HG03175 (cell line): ENCODE measurements at regions not wholly inside any gene's neighbourhood (a gene's known extent, or its start where the extent isn't known, plus 50 kb on each side); places are given as distances from the start of the nearest gene placed in this dataset.

Source experiments
- ATAC-seq: cut with Tn5 transposase; IDR thresholded peaks from one replicate; pipeline ENCODE4 v1.9.1; 2021; ENCODE audit warnings: mild to moderate bottlenecking, moderate library complexity; ENCODE audit not compliant: unreplicated experiment

DNA sequence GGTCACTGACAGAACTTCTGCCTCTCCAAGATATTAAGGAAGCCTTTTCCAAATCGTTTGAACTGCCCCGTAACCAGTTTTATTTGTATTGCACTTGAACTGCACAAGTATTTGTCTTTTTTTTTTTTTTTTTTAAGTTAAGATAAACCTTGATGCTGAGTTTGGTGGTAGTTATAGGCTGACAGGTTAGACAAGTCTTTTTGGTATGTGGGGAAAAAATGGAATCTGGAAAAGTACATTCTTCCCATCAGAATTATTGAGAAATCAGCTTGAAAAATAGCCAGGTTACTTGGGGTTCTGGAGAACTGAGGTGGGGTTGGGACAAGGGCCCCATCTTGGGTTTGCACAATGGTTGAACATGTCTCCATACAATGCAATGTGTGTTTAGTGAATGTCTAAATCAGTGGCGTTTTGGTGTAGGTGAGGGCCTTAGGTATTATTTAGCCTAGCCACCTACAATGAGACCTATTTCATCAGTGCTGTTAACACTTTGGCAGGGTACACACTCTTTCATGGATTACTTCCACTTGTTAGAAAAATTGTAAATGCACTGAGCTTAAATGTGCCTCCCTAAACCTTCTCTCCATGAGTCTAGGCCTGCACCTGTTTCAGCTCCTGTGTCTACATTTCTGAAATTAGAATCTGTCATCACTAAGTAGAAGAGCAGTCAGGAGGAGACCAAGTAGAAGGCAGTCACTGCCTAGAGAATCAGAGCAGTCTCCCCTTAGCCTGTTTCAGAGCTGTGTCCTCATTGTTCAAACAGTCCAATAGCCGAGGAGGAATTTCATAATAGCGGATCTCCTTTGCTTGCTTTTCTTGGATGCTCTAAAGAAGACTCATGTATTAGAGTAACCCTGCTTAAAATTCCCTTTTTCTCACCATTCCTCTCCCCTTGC, 140.0 kb upstream of the HMHB1 start:
- no peak for ATAC-seq

DNA sequence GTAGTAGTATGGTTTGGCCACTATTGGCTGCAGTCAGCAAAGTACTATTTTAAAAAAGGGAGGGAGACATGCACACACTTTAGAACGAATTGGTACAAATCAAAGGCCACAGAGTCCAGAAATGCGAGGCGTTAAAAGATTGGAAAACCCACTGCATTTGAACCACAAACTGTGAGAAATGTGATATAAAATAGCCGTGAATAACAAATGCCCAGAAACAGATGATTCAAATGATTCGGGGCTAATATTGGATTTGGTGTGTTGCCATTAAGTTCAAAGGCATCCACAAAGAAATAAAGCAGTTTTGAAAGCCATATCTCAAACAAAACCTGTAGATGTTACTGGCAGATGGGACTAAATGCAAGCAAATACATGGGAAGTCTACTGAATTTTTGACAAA, 140.9 kb upstream of the HMHB1 start:
- ATAC-seq, result no peak

DNA sequence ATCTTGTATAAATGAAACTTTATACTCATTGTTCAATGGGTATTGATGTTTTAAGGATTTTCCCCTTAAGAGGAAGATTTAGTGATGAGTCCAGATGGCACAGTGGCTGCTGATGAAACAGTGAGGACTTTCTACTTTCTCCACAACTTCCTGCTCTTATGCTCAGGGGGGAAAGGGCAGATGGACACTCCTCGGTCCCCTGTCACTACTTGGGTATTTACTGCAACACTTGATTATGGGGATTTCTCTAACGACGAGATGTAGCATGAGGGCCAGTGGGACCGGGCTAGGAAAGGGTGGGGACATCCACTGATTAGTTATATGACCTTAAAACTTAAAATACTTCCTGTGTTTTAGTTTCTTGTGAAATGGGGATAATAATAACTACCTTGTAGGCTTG, 146.1 kb upstream of the HMHB1 start:
- no peak for ATAC-seq

DNA sequence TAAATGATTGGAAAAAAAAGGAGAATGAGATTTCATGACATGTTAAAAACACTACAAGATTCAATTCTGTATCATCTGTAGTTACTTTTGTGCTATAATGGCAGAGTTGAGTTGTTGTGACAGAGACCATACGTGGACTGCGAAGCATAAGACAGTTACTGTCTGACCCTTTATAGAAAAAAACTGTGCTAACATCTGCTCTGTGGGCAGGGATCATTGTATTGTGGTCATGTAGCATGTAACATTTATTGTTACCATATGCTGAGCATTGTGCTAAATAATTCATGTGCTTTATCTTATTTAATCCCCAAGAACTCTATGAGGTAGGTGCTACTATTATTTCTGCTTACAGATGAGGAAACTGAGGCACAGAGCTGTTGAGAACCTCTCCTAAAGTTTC, 147.3 kb upstream of the HMHB1 start:
- ATAC-seq, result no peak

DNA sequence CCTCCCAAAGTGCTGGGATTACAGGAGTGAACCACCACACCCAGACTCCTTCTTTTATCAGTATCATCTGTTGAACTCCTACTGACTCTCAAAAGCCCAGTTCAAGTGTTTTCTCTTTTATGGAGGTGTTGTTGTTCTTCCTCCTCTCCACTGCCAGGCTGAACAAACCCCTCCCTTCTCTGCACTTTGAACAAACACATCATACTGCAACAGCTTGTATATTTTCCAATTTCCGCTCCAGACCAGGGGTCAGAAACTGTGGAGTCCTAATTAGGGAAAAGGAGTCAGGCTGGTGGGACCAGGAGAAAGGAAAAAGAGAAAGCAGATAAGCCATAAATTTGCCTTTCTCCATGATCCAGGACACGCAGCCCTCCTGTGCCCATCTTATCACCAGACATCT, 148.1 kb upstream of the HMHB1 start:
- no peak for ATAC-seq

DNA sequence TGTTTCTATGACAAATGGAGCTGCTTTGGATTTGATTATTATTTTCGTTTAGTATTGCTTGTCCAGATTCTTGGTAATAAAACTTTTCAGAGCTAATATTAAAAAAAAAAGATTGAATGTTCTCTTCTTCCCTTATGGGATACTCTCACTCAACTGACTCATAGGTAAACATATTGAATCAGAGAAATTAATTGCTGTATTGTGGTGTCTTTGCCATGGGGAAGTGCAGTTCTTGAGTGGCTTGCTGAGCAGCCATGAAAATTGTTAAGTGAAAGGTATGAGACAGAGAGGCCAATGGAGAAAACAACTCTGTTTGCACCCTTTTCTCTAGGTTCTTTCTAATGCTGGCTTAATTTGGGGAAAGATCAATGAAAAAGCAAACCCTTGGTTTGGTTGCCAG, 149.9 kb upstream of the HMHB1 start:
- ATAC-seq, result no peak

DNA sequence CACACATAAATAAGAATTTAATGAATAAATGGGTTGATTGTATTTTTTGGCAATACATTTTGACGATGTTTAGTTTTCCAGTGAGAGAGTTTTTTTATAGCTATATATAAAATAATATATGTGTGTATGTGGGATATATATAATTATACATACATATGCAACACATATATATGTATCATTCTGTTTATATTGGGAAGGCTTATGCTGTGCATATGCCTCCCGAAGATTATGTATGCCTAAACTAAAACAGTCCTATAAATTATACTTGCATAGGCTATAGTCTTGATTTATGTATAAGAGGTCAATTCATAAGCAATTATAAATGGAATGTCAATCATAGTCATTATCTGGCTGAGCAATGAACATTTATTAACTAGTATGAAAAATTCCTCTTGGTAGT, 151.3 kb upstream of the HMHB1 start:
- ATAC-seq, result no peak

DNA sequence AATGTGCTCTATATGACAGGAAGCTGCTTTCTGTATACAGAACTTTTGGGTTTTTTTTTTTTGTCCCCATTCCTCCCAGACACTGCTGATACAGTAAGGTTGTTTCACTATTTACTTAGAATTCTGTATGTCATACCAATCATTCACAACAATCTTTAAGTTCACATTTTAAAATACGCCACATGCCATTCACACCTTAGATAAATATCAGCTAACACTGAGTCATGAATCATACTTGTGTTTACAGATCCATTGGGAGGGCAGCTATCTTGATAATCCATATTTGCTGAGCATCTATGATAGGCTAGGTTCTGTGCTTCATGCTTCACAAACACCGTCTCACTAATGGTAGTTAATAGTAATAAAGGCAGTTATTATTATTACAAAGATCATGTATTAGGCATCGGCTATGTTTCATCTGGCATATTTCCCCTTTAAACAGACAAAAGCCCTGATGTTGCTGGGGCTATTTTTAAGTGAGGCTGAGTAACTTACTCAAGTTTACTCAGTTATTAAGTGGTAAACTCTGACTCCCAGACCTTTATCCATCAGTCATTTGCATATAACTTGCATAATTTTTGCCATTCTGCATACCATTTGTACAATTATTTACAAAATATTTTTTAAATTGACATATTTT, 152.2 kb upstream of the HMHB1 start:
- ATAC-seq, result no peak

DNA sequence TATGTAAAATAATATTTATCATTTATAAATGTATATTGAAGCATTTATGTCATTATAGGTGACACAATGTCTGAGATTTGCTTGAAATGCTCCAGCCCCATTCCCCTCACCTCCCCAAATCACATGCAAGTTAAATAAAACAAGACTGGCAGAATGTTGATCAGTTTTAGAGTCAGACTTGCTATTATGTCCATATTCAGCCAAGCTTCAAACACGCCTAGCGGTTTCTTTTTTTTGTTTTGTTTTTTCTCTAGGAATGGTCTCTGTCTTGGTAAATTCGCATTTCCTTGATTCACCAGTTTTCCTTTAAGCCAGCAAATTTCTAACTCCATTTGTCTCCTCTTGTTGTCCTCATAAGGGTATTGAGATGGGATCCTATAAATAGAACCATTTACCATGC, 153.0 kb upstream of the HMHB1 start:
- ATAC-seq, result no peak

DNA sequence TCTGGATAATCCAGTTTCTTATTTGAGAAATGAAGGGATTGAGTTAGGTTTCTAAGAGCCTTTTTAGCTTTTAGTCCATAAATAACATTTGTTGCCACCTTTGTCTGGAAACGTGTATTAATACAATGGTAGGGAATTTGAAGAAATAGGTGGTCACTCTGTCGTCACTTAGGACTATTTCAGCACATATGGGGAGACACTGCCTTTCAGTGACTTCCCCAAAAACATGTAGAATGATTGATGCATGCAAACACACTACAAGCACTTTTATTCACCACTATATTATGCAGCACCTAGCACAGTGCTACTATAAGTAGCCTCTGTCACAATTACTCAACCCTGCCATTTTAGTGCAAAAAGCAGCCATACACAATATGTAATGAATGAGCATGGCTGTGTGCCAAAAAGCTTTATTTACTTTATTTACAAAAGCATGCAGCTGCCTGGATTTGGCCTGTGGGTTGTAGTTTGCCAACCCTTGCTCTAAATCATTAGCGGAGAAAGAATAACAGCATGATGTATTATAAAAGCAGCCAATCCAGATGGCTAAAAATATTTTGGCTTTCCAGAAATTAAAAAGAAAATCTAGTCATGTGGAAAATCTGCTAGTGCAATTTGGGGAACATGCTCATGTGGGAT, 154.2 kb upstream of the HMHB1 start:
- no peak for ATAC-seq

DNA sequence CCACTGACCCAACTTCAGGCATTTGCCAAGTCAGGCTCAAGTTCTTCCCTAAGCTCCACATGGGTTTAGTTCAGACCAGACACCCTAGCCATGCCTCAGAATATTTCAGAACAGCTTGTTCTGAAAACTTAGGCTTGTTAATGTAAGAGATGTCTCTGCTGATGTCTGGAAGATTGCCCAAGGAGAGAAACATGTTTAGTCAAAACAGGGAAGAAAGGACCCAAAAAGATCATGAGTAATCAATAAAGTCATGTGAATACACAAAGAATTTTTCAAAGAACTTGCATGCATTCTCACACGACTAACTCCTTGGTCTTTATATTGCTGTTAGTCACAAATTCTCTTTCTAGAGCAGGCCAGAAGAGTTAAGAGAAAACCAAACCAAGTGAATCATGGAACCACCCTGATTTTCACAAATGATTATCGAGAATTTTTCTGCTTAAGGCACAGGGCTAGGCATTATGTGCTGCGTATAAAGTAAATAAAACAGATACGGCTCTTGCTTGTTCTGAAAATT, 158.1 kb upstream of the HMHB1 start:
- ATAC-seq, result no peak

DNA sequence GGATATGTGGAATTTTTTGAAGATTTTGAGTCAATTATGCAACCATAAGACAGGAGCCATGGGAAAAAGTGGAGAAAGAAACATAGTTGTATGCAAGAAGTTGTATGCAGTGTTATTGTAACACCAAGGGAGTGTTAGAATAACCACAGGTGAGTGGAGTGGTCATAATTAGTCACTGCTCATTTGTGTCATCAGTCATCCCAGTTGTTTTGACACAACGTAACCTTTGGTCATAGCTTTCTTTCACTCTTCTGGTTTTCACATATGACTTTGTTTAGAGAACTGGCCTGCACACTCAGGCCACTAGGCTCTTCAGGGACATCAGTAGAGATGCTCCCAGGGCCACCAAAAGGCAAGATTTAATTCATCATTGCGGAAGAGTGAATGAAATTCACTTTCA, 158.7 kb upstream of the HMHB1 start:
- ATAC-seq, result peak; percentile 61

DNA sequence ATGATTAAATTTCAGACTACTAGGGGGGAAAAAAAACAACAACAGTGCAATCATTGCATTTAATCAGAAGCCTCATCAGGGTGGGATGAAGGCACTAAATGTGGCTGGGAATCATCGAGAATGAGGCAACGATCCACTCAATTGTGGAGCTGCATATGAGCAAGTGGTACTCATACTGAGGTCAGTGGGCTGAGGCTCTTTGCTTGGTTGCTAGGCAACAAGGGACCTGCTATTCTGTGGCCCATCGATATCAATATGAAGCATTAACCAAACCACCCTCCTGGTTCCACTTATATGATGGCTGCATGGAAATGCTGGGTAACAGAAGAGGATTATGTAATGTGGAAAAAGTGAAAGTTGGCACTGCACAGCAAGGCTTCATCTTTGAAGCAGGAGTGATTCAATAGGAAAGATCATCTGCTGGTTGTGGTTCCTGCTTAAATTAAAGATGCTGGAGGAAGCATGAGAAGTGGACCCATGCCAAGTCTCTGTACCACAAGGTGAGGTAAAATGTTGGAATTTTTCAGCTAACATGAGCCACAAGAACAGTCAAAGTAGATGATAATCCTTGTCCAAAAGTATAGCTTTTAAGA, 159.8 kb upstream of the HMHB1 start:
- no peak for ATAC-seq

DNA sequence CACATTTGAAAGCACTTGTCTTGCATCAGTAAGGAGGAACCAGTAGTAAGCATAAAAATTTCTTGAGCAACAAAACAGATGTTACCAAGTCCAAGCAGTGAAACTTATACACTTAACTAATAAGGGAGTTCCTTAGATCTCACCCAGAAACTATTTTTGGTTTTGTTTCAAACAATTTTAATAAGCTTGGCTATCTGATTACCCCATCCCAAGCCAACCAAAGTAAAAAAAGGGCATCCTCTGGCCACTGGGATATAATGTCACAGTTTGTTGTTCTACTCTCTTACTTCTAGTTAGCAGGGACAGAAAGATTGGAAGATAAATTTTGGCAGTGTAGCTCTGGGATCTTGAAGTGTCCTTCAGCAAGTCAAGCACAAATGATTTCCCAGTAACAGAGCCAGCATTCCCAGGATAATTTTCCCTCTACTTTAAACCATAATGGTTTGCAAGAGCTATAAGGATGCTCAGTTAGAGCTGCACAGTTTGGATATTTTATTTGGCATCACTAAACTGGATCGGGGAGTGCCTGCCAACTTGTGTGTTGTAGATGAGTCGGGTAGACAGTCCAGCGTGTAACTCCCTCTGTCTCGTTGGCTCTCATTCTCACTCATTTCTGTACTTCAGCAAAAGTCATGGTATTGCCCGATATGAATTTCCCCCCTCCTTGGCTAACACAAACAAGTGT, 161.9 kb upstream of the HMHB1 start:
- no peak for ATAC-seq

DNA sequence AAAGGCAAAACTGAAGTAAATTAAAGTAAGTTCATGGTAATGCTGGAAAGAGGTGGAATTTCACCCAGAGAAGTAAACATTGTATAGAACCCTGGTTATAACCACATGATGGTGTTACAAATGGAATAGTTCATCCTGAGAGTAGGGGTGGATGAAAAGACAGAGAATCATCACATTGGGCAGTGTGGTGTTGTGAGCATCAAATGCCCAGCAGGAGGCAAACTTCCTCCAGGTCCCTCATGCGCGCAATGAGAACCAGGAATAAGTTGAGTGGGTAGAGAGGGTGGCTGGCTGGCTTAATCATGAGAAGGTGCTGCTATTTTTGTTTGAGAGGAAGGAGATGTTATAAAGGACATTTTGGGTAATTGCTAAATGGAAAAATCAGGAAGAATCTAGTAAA, 163.3 kb upstream of the HMHB1 start:
- ATAC-seq, result no peak

DNA sequence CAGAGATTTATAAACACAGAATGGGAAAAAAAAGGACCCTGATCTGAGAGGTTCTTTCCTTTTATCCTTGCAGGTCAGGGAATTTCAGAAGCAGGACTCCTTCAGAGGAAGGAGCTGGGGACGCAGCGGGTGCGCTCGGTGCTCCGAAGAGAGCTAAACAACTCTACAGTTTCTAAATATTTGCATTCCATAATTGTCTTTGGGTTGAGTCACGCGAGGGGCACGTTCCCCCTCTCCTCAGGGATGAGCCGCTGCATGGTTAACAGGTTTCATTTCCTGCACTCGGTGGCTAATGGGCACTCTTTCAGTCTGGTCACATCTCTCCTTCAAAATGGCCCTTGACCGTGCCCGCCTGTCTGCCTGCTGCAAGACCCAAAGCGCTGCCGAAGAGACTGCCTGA, 165.0 kb upstream of the HMHB1 start:
- no peak for ATAC-seq

DNA sequence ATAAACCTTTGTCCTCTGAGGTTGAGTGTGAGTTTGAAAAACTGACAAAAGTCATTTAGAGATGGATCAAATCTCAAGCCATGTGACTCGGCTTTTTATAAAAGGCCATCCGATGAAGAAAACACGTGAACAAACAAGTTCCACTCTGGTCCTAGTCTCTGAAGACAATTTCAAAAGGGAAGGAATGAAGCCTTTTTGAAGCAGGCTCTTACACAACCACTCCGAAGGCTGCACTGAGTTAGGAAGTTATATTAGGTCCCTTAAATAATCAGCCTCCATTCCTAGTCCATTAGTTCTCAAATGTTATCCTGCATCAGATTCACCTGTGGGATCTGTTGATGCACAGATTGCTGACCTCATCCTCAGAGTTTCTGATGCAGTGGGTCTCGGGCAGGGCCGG, 166.6 kb upstream of the HMHB1 start:
- ATAC-seq, result no peak

DNA sequence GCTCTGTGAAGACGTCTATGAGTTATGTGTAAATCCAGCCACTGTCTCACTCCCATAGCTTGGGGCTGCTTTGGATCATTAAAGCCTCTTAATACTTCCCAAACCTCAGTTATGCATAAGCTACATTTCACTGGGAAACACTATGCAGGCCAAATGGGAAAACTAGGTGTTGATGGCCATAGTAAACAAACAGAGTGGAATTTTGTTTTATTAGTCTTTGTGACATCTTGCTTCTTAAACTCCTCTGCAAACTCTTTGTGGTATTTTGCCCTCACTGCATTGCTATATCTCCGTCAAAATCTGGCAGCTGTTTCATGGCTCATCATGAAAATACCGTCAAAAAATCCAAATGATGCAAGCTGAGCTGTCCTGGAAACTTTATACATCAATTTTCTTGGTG, 167.2 kb upstream of the HMHB1 start:
- no peak for ATAC-seq

DNA sequence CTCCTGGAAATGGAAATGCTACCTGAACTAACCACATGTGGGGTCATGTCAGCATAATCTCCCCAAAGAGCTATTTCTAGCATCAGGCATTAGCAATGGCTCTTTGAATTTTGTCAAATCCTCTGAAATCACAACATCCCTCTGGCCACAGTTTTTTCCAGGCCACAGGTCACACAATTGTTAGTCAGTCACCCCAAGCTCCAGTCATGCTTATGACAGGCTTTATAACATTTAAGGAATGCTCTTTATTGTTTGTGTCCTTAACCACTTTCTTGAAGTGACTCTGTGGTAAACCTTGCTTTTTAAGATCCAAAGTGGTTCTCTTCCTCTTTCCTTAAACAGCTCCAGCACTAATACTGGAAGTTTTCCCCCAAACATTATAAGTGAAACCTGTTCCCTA, 169.2 kb upstream of the HMHB1 start:
- no peak for ATAC-seq

DNA sequence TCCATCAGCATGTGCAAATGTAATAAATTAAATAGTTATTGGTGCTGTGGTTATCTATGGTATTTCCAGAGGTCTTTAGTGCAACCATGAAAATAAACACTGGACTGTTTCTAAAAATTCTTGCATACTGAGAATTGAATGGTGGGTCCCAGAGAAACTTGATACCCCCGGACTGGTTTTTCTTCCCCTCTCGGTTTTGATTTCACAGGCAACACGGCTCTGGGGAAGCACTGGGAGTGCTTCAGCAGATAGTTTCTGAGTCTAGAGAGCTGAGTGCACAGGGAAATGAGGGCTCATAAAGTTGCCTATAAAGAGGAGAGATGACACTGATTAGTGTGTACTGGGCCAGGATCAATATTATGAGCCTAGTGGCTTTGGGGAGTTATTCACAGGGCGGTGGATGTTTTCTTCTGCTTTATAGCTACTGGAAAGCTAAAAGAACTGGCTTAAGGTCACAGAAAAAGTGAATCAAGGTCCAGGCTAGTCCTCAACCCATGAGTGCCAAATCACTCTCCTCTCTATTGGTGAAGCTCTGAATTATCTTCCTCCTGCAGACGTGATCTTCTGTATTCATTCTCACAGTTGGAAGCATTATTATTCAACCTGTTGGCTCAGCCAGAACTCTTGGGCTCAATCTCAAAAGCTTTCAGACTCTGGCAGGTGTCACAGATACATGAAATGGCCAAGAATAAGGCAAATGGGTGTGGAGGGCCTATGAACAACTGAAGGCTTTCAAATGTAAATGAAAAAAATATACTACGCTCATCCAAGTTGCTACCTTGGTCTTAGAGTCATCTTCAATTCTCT, 170.2 kb upstream of the HMHB1 start:
- ATAC-seq, result no peak
